Immature natural killer cell (primary cell): ENCODE measurements at regions not wholly inside any gene's neighbourhood (a gene's known extent, or its start where the extent isn't known, plus 50 kb on each side); places are given as distances from the start of the nearest gene placed in this dataset.
A peak's percentile ranks its signal among the peaks of the same experiment; 100 is the strongest.

Experiments used
- DNase-seq, 3 donors: peaks; one replicate each; pipeline ENCODE4 v3.0.0; 2022; ENCODE audit warnings: mixed read lengths in 1 of 3
- H3K27ac Mint-ChIP-seq, 6 donors: one replicate each; pipeline ENCODE4 v1.8.0; 2020; ENCODE audit warnings: mixed read lengths in 6 of 6, mild to moderate bottlenecking in 5 of 6, inconsistent platforms in 4 of 6, moderate library complexity in 3 of 6
- H3K27me3 Mint-ChIP-seq, 3 donors: one replicate each; pipeline ENCODE4 v1.8.0; 2020 to 2021; ENCODE audit warnings: low read depth in 3 of 3, mild to moderate bottlenecking in 3 of 3, mixed read lengths in 3 of 3, moderate library complexity in 3 of 3, inconsistent platforms in 1 of 3
- H3K36me3 Mint-ChIP-seq, 3 donors: one replicate each; pipeline ENCODE4 v1.8.0; 2020; ENCODE audit warnings: mixed read lengths in 3 of 3, inconsistent platforms in 2 of 3, mild to moderate bottlenecking in 2 of 3
- H3K4me1 Mint-ChIP-seq, 2 donors: one replicate each; pipeline ENCODE4 v1.8.0; 2020; ENCODE audit warnings: inconsistent platforms in 2 of 2, mild to moderate bottlenecking in 2 of 2, mixed read lengths in 2 of 2, moderate library complexity in 1 of 2
- H3K4me3 Mint-ChIP-seq, 5 donors: one replicate each; pipeline ENCODE4 v1.8.0; 2020; ENCODE audit warnings: mild to moderate bottlenecking in 5 of 5, mixed read lengths in 5 of 5, inconsistent platforms in 3 of 5, moderate library complexity in 3 of 5
- H3K9me3 Mint-ChIP-seq, 6 donors: one replicate each; pipeline ENCODE4 v1.8.0; 2020; ENCODE audit warnings: mild to moderate bottlenecking in 6 of 6, mixed read lengths in 6 of 6, inconsistent platforms in 4 of 6, moderate library complexity in 3 of 6

DNA sequence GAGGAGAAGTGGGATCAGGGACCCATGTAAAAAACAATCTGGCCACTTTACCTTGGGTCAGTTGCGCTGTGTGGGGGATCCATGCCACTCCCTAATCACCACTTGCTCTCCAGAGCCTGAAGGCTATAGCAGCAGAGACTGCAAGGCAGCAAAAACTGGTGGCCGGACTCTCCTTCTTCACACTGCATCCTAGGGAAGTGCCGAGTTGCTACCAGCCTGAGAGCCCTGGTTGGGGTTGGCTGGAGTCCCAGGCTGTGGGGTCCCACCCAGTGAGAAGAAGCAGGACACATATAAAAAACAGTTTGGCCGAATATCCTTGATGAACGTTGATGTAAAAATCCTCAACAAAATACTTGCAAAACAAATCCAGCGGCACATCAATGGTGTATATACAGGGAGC lies 341.2 kb downstream of the AEBP2 start:
- no peak overlapping the region for H3K4me3 Mint-ChIP-seq

DNA sequence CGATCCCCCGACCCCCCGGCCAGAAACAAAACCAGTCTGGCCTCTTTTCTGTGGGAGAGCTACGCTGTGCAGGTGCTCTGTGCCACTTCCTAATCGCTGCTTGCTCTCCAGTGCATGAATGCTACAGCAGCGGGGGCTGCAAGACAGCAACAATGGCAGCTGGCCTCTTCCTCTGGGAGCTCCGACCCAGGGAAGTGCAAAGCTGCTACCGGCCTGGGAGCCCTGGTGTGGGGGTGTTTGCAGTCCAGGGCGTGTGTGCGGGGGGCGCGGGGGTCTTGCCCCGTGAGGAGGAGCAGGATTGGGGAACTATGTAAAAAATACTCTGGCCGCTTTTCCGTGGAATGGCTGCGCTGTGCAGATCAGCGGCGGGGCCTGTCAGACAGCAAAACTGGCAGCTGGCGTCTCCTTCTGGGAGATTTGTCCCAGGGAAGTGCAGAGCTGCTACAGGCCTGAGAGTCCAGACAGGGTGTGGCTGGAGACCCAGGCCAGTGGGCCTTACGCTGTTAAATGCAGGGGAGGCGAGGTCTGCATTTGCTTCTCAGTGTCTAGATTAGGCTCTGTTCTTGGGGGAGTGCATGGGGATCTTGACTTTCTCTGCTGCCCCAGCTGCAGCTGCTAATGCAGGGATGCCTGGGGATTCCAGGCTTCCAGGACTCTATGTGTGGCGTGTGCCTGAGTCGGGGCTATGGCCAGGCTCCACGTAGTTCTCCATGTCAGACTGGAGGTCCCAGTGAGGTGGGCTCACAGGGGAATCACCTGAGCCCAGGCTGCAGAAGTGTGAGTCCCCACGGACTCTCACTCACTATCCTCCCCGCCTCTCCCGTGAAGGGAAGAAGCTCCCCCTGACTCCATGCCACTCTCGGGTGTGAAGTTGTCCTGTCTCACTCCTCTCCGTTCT lies 344.5 kb downstream of the AEBP2 start:
- Mint-ChIP-seq H3K4me1 (no peaks in the 10 kb centered on the region), H3K9me3 (peaks cover 0 to 5% (median 0%) of the 10 kb centered on the region in 6 donors), H3K27ac (no peak overlapping the region), H3K4me3 (no peak overlapping the region), H3K36me3 (no peaks in the 10 kb centered on the region), H3K27me3 (peaks cover 3 to 8% (median 5%) of the 10 kb centered on the region in 3 donors)
- no peak for DNase-seq

More for the DNA sequence above, 341.2 kb downstream of the AEBP2 start:
- no peaks in the 10 kb centered on the region for H3K9me3 Mint-ChIP-seq
- no peak for DNase-seq
- H3K27ac Mint-ChIP-seq: no peak overlapping the region
- no peaks in the 10 kb centered on the region for H3K4me1 Mint-ChIP-seq
- peaks cover 0 to 6% (median 0%) of the 10 kb centered on the region in 3 donors for H3K36me3 Mint-ChIP-seq
- H3K27me3 Mint-ChIP-seq: peaks cover 4 to 20% (median 4%) of the 10 kb centered on the region in 3 donors

DNA sequence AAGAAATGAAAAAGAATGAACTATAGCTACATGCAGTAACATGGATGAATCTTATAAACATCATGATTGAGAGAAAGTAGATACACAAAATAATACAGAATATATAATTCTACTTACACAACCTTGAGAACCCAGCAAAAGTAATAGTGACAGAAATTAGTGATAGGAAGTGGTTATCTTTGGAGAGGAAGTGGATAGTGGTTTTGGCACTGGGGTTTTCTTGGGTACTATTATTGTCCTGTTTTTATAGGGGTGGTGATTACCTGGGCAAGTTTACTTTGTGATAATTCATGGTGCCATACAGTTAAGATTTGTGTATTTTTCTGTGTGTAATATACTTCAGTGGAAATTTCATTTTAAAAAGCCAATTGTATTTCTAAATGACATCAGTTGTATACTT lies 352.7 kb downstream of the AEBP2 start:
- Mint-ChIP-seq H3K36me3 (peaks cover 0 to 4% (median 4%) of the 10 kb centered on the region in 3 donors), H3K4me3 (peak overlapping the region; percentile 66 to 79 (median 71)), H3K27me3 (peaks cover 8 to 16% (median 10%) of the 10 kb centered on the region in 3 donors), H3K9me3 (peaks cover 0 to 5% (median 0%) of the 10 kb centered on the region in 6 donors), H3K27ac (peak overlapping the region in 1 of 6 donors; percentile 57), H3K4me1 (peaks cover 20 to 32% of the 10 kb centered on the region in 2 donors)
- DNase-seq: peak; percentile 41 to 57 (median 48)

- no peaks in the 10 kb centered on the region for H3K9me3 Mint-ChIP-seq
- no peak overlapping the region for H3K27ac Mint-ChIP-seq
- no peak overlapping the region for H3K4me3 Mint-ChIP-seq
- H3K4me1 Mint-ChIP-seq: peaks cover 20 to 32% of the 10 kb centered on the region in 2 donors
- DNase-seq: no peak
- peaks cover 4 to 22% (median 13%) of the 10 kb centered on the region in 3 donors for H3K27me3 Mint-ChIP-seq
- peaks cover 0 to 4% (median 4%) of the 10 kb centered on the region in 3 donors for H3K36me3 Mint-ChIP-seq
These were observed 354.8 kb downstream of the AEBP2 start for GRCh38 chr12:19794116-19794515.

- DNase-seq: no peak
- H3K4me3 Mint-ChIP-seq: no peak overlapping the region
- peaks cover 7 to 14% of the 10 kb centered on the region in 2 donors for H3K4me1 Mint-ChIP-seq
- H3K27ac Mint-ChIP-seq: no peak overlapping the region
- H3K27me3 Mint-ChIP-seq: peaks cover 1 to 16% (median 4%) of the 10 kb centered on the region in 3 donors
- H3K36me3 Mint-ChIP-seq: peaks cover 0 to under 1% (median 0%) of the 10 kb centered on the region in 3 donors
- H3K9me3 Mint-ChIP-seq: peaks cover 0 to 4% (median 0%) of the 10 kb centered on the region in 6 donors
These were observed 359.9 kb downstream of the AEBP2 start for GRCh38 chr12:19799216-19799615.

GRCh38 chr12:19799895-19800602 lies 360.8 kb downstream of the AEBP2 start:
- DNase-seq: no peak
- no peak overlapping the region for H3K4me3 Mint-ChIP-seq
- H3K27ac Mint-ChIP-seq: no peak overlapping the region
- H3K36me3 Mint-ChIP-seq: no peaks in the 10 kb centered on the region
- H3K4me1 Mint-ChIP-seq: peaks cover 7 to 14% of the 10 kb centered on the region in 2 donors
- peaks cover 1 to 13% (median 4%) of the 10 kb centered on the region in 3 donors for H3K27me3 Mint-ChIP-seq
- peaks cover 0 to 4% (median 0%) of the 10 kb centered on the region in 6 donors for H3K9me3 Mint-ChIP-seq

DNA sequence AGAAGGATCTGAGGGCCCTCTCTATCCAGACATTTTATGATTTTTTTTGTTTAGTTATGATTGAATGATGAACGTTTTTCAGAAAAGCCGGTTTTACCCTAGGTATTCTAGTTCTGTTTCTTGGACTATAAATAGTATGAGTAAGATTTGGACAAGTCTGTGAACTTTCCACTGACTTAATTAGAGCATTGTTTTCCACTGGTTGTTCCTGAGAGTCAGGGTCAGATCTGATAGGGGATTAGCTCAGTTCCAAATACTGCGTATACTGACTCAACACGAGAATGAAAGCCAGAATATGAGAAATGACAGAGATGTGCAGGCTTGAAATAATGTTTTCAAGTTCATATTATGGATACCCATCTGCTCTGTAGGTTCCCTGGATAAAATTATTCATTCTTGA lies 361.6 kb downstream of the AEBP2 start:
- Mint-ChIP-seq H3K4me3 (no peak overlapping the region), H3K36me3 (peaks cover 0 to 3% (median 0%) of the 10 kb centered on the region in 3 donors), H3K27me3 (peaks cover 1 to 13% (median 4%) of the 10 kb centered on the region in 3 donors), H3K27ac (no peak overlapping the region), H3K4me1 (peaks cover 7 to 14% of the 10 kb centered on the region in 2 donors), H3K9me3 (peaks cover 0 to 4% (median 0%) of the 10 kb centered on the region in 6 donors)
- DNase-seq: no peak

DNA sequence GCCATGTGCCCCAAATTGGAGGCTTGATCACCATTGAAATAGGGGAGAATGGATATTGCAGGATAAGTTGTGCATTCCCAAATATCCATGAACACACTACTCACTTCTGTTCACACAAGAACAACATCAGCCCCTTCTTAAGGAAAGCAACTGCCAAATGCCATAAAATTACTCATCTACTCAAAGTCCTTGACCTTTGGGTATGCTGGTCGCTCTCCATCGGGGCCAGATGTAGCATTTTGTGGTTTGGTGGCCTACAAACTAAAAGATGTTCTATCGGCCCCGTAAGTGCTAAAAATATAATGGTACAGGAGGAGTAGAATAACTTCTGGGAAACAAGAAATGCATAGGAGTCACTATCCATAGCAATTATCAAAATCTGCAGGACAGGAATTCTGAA lies 362.6 kb downstream of the AEBP2 start:
- Mint-ChIP-seq H3K9me3 (peaks cover 0 to 4% (median 0%) of the 10 kb centered on the region in 6 donors), H3K27me3 (peaks cover 1 to 13% (median 6%) of the 10 kb centered on the region in 3 donors), H3K4me1 (peaks cover 7 to 14% of the 10 kb centered on the region in 2 donors), H3K36me3 (peaks cover 0 to 6% (median 0%) of the 10 kb centered on the region in 3 donors), H3K27ac (no peak overlapping the region), H3K4me3 (no peak overlapping the region)
- no peak for DNase-seq

DNA sequence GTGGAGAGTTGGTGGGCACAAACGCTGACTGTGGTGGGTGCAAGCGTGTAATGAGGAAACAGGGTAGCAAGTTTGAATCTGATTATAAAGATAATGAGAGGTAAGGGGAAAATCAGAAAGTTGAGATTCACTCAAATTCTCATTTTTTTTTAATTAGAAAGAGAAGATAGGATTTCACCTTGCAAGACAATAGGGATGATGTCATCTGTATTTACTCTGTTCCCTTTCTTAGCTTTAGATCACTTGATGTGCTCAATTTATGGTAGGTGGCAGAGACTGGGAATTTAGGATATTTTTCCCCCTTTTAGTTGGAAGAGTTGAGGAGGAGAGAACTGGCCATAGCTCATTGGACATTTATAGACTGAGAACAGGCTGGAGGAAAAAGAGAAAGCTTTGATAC lies 363.6 kb downstream of the AEBP2 start:
- Mint-ChIP-seq H3K36me3 (peaks cover 0 to 6% (median 0%) of the 10 kb centered on the region in 3 donors), H3K9me3 (peaks cover 0 to 4% (median 0%) of the 10 kb centered on the region in 6 donors), H3K27ac (no peak overlapping the region), H3K4me1 (peaks cover 7 to 14% of the 10 kb centered on the region in 2 donors), H3K4me3 (no peak overlapping the region), H3K27me3 (peaks cover 1 to 10% (median 5%) of the 10 kb centered on the region in 3 donors)
- DNase-seq: no peak

DNA sequence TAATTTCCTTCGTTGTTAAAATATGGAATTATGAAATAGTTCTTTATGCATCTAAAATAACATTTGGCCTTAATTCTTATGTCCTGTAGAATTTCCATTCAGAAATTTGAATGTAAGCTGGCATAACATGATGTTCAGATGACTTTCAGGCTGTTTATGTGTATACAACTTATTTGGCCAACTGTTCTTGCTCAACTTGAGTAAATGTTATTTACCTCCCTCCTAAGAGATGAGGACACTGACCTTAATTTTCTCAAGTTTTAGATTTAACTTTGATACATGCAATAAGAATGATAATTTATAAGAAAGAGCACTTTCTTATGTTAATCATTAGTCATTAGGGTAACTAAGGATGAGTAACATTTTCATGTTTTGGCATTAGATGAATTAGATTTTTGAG lies 365.4 kb downstream of the AEBP2 start:
- DNase-seq: no peak
- peaks cover 0 to 8% (median 1%) of the 10 kb centered on the region in 6 donors for H3K9me3 Mint-ChIP-seq
- H3K27ac Mint-ChIP-seq: no peak overlapping the region
- H3K36me3 Mint-ChIP-seq: peaks cover 0 to 6% (median 0%) of the 10 kb centered on the region in 3 donors
- H3K27me3 Mint-ChIP-seq: peaks cover 0 to 6% (median 2%) of the 10 kb centered on the region in 3 donors
- peaks cover 7 to 9% of the 10 kb centered on the region in 2 donors for H3K4me1 Mint-ChIP-seq
- H3K4me3 Mint-ChIP-seq: no peak overlapping the region

DNA sequence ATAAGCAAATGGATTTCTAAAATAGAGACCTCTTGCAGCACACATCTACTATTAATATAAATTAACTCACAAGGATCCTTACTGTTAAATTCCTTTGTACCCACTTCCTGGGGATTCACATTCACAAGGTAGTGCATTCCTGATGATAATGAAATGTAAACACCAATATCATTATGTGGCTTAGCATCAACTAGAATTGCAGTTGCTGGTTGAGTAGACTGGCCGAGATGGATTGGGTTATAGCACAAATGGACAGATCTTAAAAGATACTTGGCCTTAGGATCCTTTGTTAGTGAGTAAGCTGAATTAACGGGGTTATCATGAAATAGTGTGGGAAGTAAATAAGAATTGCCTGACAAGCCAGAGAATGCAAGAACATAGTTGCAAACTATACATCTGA lies 369.1 kb downstream of the AEBP2 start:
- Mint-ChIP-seq H3K27me3 (peaks cover 0 to 7% (median 2%) of the 10 kb centered on the region in 3 donors), H3K4me3 (no peak overlapping the region), H3K9me3 (peaks cover 0 to 11% (median 1%) of the 10 kb centered on the region in 6 donors), H3K36me3 (peaks cover 0 to 6% (median 0%) of the 10 kb centered on the region in 3 donors), H3K4me1 (no peaks in the 10 kb centered on the region), H3K27ac (no peak overlapping the region)
- no peak for DNase-seq

DNA sequence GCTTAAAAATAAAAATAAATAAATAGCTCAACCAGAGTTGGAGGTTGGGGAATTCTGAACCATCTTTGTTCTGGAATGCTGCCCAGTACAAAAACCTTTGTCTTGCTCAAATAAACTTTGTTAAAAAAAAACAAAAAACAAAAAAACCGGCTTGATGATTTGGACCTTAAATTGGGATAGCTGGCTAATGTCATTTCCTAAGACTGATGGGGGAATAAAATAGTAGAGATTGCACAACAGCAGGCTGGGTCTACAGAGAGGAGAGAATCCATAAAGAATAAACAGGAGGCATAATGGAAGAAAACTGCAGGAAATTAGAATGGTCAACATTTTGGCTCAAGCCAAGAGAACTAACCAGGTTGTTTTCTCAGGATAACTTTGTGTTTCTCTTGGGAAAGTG lies 370.9 kb downstream of the AEBP2 start:
- DNase-seq: no peak
- H3K4me1 Mint-ChIP-seq: no peaks in the 10 kb centered on the region
- peaks cover 0 to 15% (median 4%) of the 10 kb centered on the region in 6 donors for H3K9me3 Mint-ChIP-seq
- H3K36me3 Mint-ChIP-seq: peaks cover 0 to 6% (median 4%) of the 10 kb centered on the region in 3 donors
- no peak overlapping the region for H3K4me3 Mint-ChIP-seq
- H3K27ac Mint-ChIP-seq: no peak overlapping the region
- H3K27me3 Mint-ChIP-seq: peaks cover 0 to 7% (median 2%) of the 10 kb centered on the region in 3 donors

DNA sequence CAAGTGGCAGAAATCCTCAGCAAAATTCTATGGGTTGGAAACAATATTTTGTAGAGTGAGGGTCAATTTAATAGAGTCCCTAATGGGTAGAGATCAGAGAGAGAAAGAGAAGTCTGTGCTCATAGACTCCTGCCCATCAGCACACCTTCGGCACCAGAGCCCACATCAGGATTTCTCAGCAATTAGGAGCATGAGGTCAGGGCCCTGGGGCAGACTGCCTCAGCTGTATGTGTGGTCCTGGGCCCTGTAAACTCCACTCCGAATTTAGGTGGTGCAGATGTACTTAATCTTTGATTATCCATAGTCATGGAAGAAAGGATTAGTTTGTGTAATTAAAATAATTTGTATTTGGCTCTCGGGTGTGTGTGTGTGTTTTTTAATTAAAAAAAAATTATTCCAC lies 372.6 kb downstream of the AEBP2 start:
- H3K27ac Mint-ChIP-seq: no peak overlapping the region

More for the DNA sequence above, 372.6 kb downstream of the AEBP2 start:
- Mint-ChIP-seq H3K4me3 (no peak overlapping the region), H3K36me3 (peaks cover 0 to 4% (median 0%) of the 10 kb centered on the region in 3 donors), H3K27me3 (peaks cover 0 to 7% (median 0%) of the 10 kb centered on the region in 3 donors), H3K4me1 (no peaks in the 10 kb centered on the region), H3K9me3 (peaks cover 0 to 15% (median 5%) of the 10 kb centered on the region in 6 donors)
- DNase-seq: no peak
